GM12878 (cell line): ENCODE measurements at regions not wholly inside any gene's neighbourhood (a gene's known extent, or its start where the extent isn't known, plus 50 kb on each side); places are given as distances from the start of the nearest gene placed in this dataset.

ENCODE experiments used
- ATAC-seq: fragments of 200-7000 bp; cut with Tn5 transposase; 3 replicates; pipeline ENCODE4 v1.9.1; 2020; ENCODE audit warnings: mild to moderate bottlenecking, moderate library complexity
- BruUV-seq: library from RNA; stranded (reverse); fragments of 400-500 nt; replicated peaks from 2 replicates; lab custom pipeline; 2021; lab: Mats Ljungman, UMichigan
- CTCF ChIA-PET: fragments of 300-600 bp; sonication (Branson Sonifier 250); formaldehyde crosslinking; extraction: SDS; loops from one replicate; lab custom pipeline; 2021; ENCODE audit warnings: inconsistent platforms; lab: Yijun Ruan, JAX
- POLR2A ChIA-PET: fragments of 350-600 bp; formaldehyde crosslinking; extraction: SDS; loops from one replicate; lab custom pipeline; 2021; ENCODE audit warnings: inconsistent platforms; lab: Charles Lee
- RAD21 ChIA-PET: fragments of 300-600 bp; sonication (Branson Sonifier 250); formaldehyde crosslinking; loops from one replicate; lab custom pipeline; 2023; ENCODE audit warnings: antibody characterized with exemption; ENCODE audit not compliant: unreplicated experiment; lab: Charles Lee
- SMC1A ChIA-PET: fragments of 300-600 bp; sonication (Branson Sonifier 250); formaldehyde crosslinking; loops from one replicate; lab custom pipeline; 2023; ENCODE audit not compliant: unreplicated experiment, uncharacterized antibody; lab: Charles Lee
- DNase-seq: peaks from one replicate; pipeline ENCODE4 v3.0.0-alpha.2; 2011; ENCODE audit warnings: low read depth, low spot score
- FAIRE-seq: peaks from 3 replicates; lab custom pipeline; 2011; peaks lifted over from hg19 to GRCh38; lab: Jason Lieb, UNC
- H2AFZ ChIP-seq: 2 replicates; pipeline ENCODE4 v1.6.0; 2011; ENCODE audit warnings: low read depth, low read length, control low read depth; ENCODE audit not compliant: control insufficient read depth
- H3K27ac ChIP-seq: 2 replicates; pipeline ENCODE4 v1.5.1; 2011; ENCODE audit warnings: control low read depth; ENCODE audit not compliant: control insufficient read depth, insufficient read depth
- H3K27me3 ChIP-seq, 2 experiments: replicated peaks in 1 of 2; 2 replicates each; pipeline versions ENCODE4 v1.6.0 to v1.6.1; 2011; ENCODE audit warnings: low read length in 1 of 2; ENCODE audit not compliant: control insufficient read depth in 2 of 2, insufficient read depth in 2 of 2
- H3K36me3 ChIP-seq, 2 experiments: 2 replicates each; pipeline ENCODE4 v1.5.1; 2011; ENCODE audit warnings: low read length in 1 of 2; ENCODE audit not compliant: control insufficient read depth in 2 of 2, insufficient read depth in 2 of 2
- H3K4me1 ChIP-seq: 2 replicates; pipeline ENCODE4 v1.6.1; 2011; ENCODE audit warnings: mild to moderate bottlenecking, low read length, moderate library complexity, mixed read lengths; ENCODE audit not compliant: control insufficient read depth, insufficient read depth
- H3K4me2 ChIP-seq: 2 replicates; pipeline ENCODE4 v1.6.0; 2011; ENCODE audit warnings: control low read depth; ENCODE audit not compliant: control insufficient read depth, insufficient read depth
- H3K4me3 ChIP-seq: fragments of 200-600 bp; sonication (generic); 2 replicates; pipeline ENCODE4 v1.5.1; 2016
- H3K79me2 ChIP-seq: 2 replicates; pipeline ENCODE4 v1.6.0; 2011; ENCODE audit warnings: low read length; ENCODE audit not compliant: control insufficient read depth, insufficient read depth
- H3K9ac ChIP-seq: 2 replicates; pipeline ENCODE4 v1.8.0; 2011; ENCODE audit warnings: low read length, control low read depth, mixed read lengths; ENCODE audit not compliant: control insufficient read depth, insufficient read depth
- H3K9me3 ChIP-seq: replicated peaks from 3 replicates; pipeline ENCODE4 v1.5.1; 2011; ENCODE audit warnings: mild to moderate bottlenecking, low read length; ENCODE audit not compliant: control insufficient read depth, insufficient read depth
- H4K20me1 ChIP-seq: 2 replicates; pipeline ENCODE4 v1.6.0; 2011; ENCODE audit not compliant: control insufficient read depth, insufficient read depth
- CHD1 ChIP-seq: IDR thresholded peaks from 2 replicates; pipeline ENCODE4 v1.6.1; 2012; ENCODE audit warnings: low read depth, low read length, improper control_type of control experiment
- CHD4 ChIP-seq: fragments of 200-600 bp; sonication (generic); IDR thresholded peaks from 2 replicates; pipeline ENCODE4 v1.6.1; 2016; ENCODE audit warnings: mild to moderate bottlenecking
- EED ChIP-seq: sonication (generic); IDR thresholded peaks from 2 replicates; pipeline ENCODE4 v1.6.1; 2016; ENCODE audit warnings: antibody characterized with exemption, low read depth
- GABPA ChIP-seq: IDR thresholded peaks from 2 replicates; pipeline ENCODE4 v1.6.1; 2014; ENCODE audit warnings: antibody characterized with exemption, low read depth, mild to moderate bottlenecking, inconsistent platforms
- JUND ChIP-seq: IDR thresholded peaks from 2 replicates; pipeline ENCODE4 v1.6.1; 2012; ENCODE audit warnings: low read depth, mild to moderate bottlenecking, low read length, improper control_type of control experiment, moderate library complexity
- LARP7 ChIP-seq: fragments of 450-650 bp; IDR thresholded peaks from 2 replicates; pipeline ENCODE4 v1.6.1; 2017; ENCODE audit warnings: mild to moderate bottlenecking
- MXI1 ChIP-seq: fragments of 150-350 bp; IDR thresholded peaks from 2 replicates; pipeline ENCODE4 v1.6.1; 2011; ENCODE audit warnings: low read depth, mild to moderate bottlenecking, inconsistent platforms, low read length, improper control_type of control experiment
- NR2C1 ChIP-seq: fragments of 450-650 bp; IDR thresholded peaks from 2 replicates; pipeline ENCODE4 v1.6.1; 2017; ENCODE audit warnings: antibody characterized with exemption, mild to moderate bottlenecking, moderate library complexity
- PAX8 ChIP-seq: fragments of 450-650 bp; IDR thresholded peaks from 2 replicates; pipeline ENCODE4 v1.6.1; 2017; ENCODE audit warnings: mild to moderate bottlenecking, moderate library complexity
- RAD51 ChIP-seq: fragments of 450-650 bp; IDR thresholded peaks from 2 replicates; pipeline ENCODE4 v1.6.1; 2016; ENCODE audit warnings: moderate library complexity, mild to moderate bottlenecking, inconsistent platforms
- SP1 ChIP-seq: IDR thresholded peaks from one replicate; pipeline ENCODE4 v1.6.1; 2011; ENCODE audit warnings: low read depth, low read length
- ZBTB4 ChIP-seq: fragments of 450-650 bp; formaldehyde crosslinking; IDR thresholded peaks from 2 replicates; pipeline ENCODE4 v1.4.0; 2022; ENCODE audit warnings: mild to moderate bottlenecking, moderate library complexity
- ZNF207 ChIP-seq: fragments of 450-650 bp; IDR thresholded peaks from 2 replicates; pipeline ENCODE4 v1.6.1; 2014; ENCODE audit warnings: antibody characterized with exemption, mild to moderate bottlenecking, borderline replicate concordance
- ZNF217 ChIP-seq: fragments of 450-650 bp; IDR thresholded peaks from 2 replicates; pipeline ENCODE4 v1.6.1; 2017; ENCODE audit warnings: antibody characterized with exemption, mild to moderate bottlenecking
- ZNF592 ChIP-seq: fragments of 450-650 bp; IDR thresholded peaks from 2 replicates; pipeline ENCODE4 v1.6.1; 2017; ENCODE audit warnings: mild to moderate bottlenecking, moderate library complexity
- ZNF687 ChIP-seq: fragments of 450-650 bp; IDR thresholded peaks from 2 replicates; pipeline ENCODE4 v1.6.1; 2017; ENCODE audit warnings: mild to moderate bottlenecking, moderate library complexity
- WGBS: methylation state at CpG from one replicate; pipeline ENCODE4 v1.1.6; 2016; ENCODE audit warnings: low lambda C conversion rate; ENCODE audit not compliant: insufficient replicate concordance, insufficient coverage; ENCODE audit errors: missing lambda C conversion rate; 5-methylcytosine and 5-hydroxymethylcytosine counted together
- in situ Hi-C: fragments of 300-500 bp; cut with MboI; formaldehyde crosslinking; loops from 9 replicates; pipeline ENCODE4 v1.14.3; 2018; ENCODE audit warnings: mixed read lengths
- intact Hi-C: fragments of 100-400 bp; cut with micrococcal nuclease; formaldehyde crosslinking; loops from one replicate; pipeline ENCODE4 v1.14.2; 2022; ENCODE audit not compliant: unreplicated experiment

GRCh38 chr3:80215191-80215590 lies 447.4 kb upstream of the ROBO1 start:
- CTCF ChIA-PET: no interaction called here
- Histone ChIP-seq H4K20me1 (no peaks in the 10 kb centered on the region), H3K9ac (no peak overlapping the region), H3K4me3 (no peak overlapping the region), H3K4me2 (no peak overlapping the region), H3K27me3 (no peaks in the 10 kb centered on the region), H3K9me3 (no peaks in the 10 kb centered on the region), H3K4me1 (no peaks in the 10 kb centered on the region), H3K36me3 (no peaks in the 10 kb centered on the region), H3K27ac (no peak overlapping the region), H2AFZ (no peak overlapping the region), H3K79me2 (no peaks in the 10 kb centered on the region)
- POLR2A ChIA-PET: no interaction called here
- no peak for FAIRE-seq
- no peak for ATAC-seq
- WGBS: 80% methylated on average over 2 of the region's 2 CpGs
- SMC1A ChIA-PET: no interaction called here
- RAD21 ChIA-PET: no interaction called here
- BruUV-seq: no TSS peak
- intact Hi-C loops (no loop called here), in situ Hi-C loops (no loop called here)
- no peak for DNase-seq
- TF ChIP-seq PAX8 (no peak), ZBTB4 (no peak), ZNF687 (no peak), ZNF592 (no peak), GABPA (no peak), EED (no peak), ZNF217 (no peak), LARP7 (no peak), NR2C1 (no peak), CHD4 (no peak), SP1 (no peak), RAD51 (no peak), MXI1 (no peak), ZNF207 (no peak), JUND (no peak), CHD1 (no peak)
